Motor neuron (in vitro differentiated cells): ENCODE measurements at regions not wholly inside any gene's neighbourhood (a gene's known extent, or its start where the extent isn't known, plus 50 kb on each side); places are given as distances from the start of the nearest gene placed in this dataset.
A peak's percentile ranks its signal among the peaks of the same experiment; 100 is the strongest.

Source experiments
- ATAC-seq, 8 experiments: fragments of 200-7000 bp; cut with Tn5 transposase; replicated peaks in 6 of 8; 2 replicates each; pipeline ENCODE4 v1.8.0; 2021; ENCODE audit warnings: mild to moderate bottlenecking in 8 of 8, moderate library complexity in 8 of 8
- H3K27ac ChIP-seq, 2 donors: fragments of 250-450 bp; sonication (Bioruptor Pico); 2 replicates each; pipeline ENCODE4 v1.9.0; 2021; ENCODE audit warnings: antibody characterized with exemption in 2 of 2, mild to moderate bottlenecking in 2 of 2, moderate library complexity in 1 of 2
- H3K4me1 ChIP-seq, 2 donors: fragments of 250-450 bp; sonication (Bioruptor Pico); replicated peaks in 1 of 2; 2 replicates each; pipeline ENCODE4 v1.6.1; 2021; ENCODE audit warnings: antibody characterized with exemption in 2 of 2, mild to moderate bottlenecking in 2 of 2, moderate library complexity in 1 of 2
- H3K4me3 ChIP-seq, 5 donors: fragments of 250-450 bp; sonication (Bioruptor Pico); 2 replicates each; pipeline ENCODE4 v1.9.0; 2021; ENCODE audit warnings: antibody characterized with exemption in 5 of 5, mild to moderate bottlenecking in 5 of 5, moderate library complexity in 4 of 5
- WGBS, 10 experiments: fragments of 450-650 bp; shearing (Covaris generic); methylation state at CpG; one replicate each; pipeline ENCODE4 v1.0.0; 2022; 5-methylcytosine and 5-hydroxymethylcytosine counted together
- in situ Hi-C, 9 experiments: fragments of 400-800 bp; cut with MboI; loops; one replicate each; pipeline ENCODE4 v1.15.0; 2021; ENCODE audit warnings: low sequenced_read_pairs in 9 of 9, low pct_unique_long_range_greater_than_20kb in 2 of 9; ENCODE audit not compliant: unreplicated experiment in 9 of 9

- in situ Hi-C loops, result no loop called here
- ATAC-seq, result no peak
- H3K4me1 ChIP-seq, result peaks cover 56 to 63% of the 10 kb centered on the region in 2 donors
- H3K27ac ChIP-seq, result peak overlapping the region in 1 of 2 donors; percentile 98
- H3K4me3 ChIP-seq, result no peak overlapping the region
Measured at GRCh38 chr10:78687626-78688025, 381.1 kb upstream of the ZMIZ1 start.

- in situ Hi-C loops, result no loop called here
- no peak overlapping the region for H3K4me3 ChIP-seq
- 35 to 100% (median 77%) methylated on average over 1 to 4 of the region's 6 CpGs; no CpG with 5 or more reads in 6 of the 10 experiments for WGBS, 10 experiments
- peaks cover 56 to 62% of the 10 kb centered on the region in 2 donors for H3K4me1 ChIP-seq
- ATAC-seq, result peak in 7 of 8 experiments; percentile 8 to 50 (median 22)
- peak overlapping the region; percentile 84 to 98 for H3K27ac ChIP-seq
Measured at GRCh38 chr10:78688230-78688900, 380.4 kb upstream of the ZMIZ1 start.

GRCh38 chr10:78688901-78689583, 379.7 kb upstream of the ZMIZ1 start:
- peaks cover 52 to 55% of the 10 kb centered on the region in 2 donors for H3K4me1 ChIP-seq
- H3K27ac ChIP-seq, result peak overlapping the region; percentile 84 to 98
- peak overlapping the region in 1 of 5 donors; percentile 2 for H3K4me3 ChIP-seq
- 11 to 30% (median 23%) methylated on average over 5 to 9 of the region's 13 CpGs; no CpG with 5 or more reads in 6 of the 10 experiments for WGBS, 10 experiments
- peak; percentile 67 to 92 (median 78) for ATAC-seq
- in situ Hi-C loops, result no loop called here

GRCh38 chr10:78689584-78689935, 379.2 kb upstream of the ZMIZ1 start:
- no peak overlapping the region for H3K4me3 ChIP-seq
- in situ Hi-C loops, result no loop called here
- 20 to 63% (median 53%) methylated on average over 1 to 2 of the region's 2 CpGs; no CpG with 5 or more reads in 5 of the 10 experiments for WGBS, 10 experiments
- peak overlapping the region; percentile 84 to 98 for H3K27ac ChIP-seq
- peaks cover 47 to 50% of the 10 kb centered on the region in 2 donors for H3K4me1 ChIP-seq
- ATAC-seq, result no peak

GRCh38 chr10:78690354-78691111, 378.2 kb upstream of the ZMIZ1 start:
- 83 to 100% (median 100%) methylated on average over 1 to 3 of the region's 3 CpGs; no CpG with 5 or more reads in 4 of the 10 experiments for WGBS, 10 experiments
- peaks cover 37 to 40% of the 10 kb centered on the region in 2 donors for H3K4me1 ChIP-seq
- H3K27ac ChIP-seq, result no peak overlapping the region
- ATAC-seq, result no peak
- no peak overlapping the region for H3K4me3 ChIP-seq
- in situ Hi-C loops, result no loop called here

- Histone ChIP-seq H3K4me3 (no peak overlapping the region), H3K4me1 (peaks cover 32 to 33% of the 10 kb centered on the region in 2 donors), H3K27ac (no peak overlapping the region)
- in situ Hi-C loops, result no loop called here
- WGBS, 10 experiments, result 33 to 100% (median 67%) methylated on average over 1 to 4 of the region's 4 CpGs; no CpG with 5 or more reads in 6 of the 10 experiments
- ATAC-seq, result no peak
Measured at GRCh38 chr10:78691301-78692030, 377.3 kb upstream of the ZMIZ1 start.

- 50 to 100% (median 88%) methylated on average over 1 to 4 of the region's 4 CpGs; no CpG with 5 or more reads in 1 of the 10 experiments for WGBS, 10 experiments
- Histone ChIP-seq H3K27ac (no peak overlapping the region), H3K4me1 (peaks cover 36 to 38% of the 10 kb centered on the region in 2 donors), H3K4me3 (no peak overlapping the region)
- in situ Hi-C loops, result no loop called here
- ATAC-seq, result no peak
Measured at GRCh38 chr10:78692071-78692470, 376.7 kb upstream of the ZMIZ1 start.

GRCh38 chr10:78695846-78696245, 372.9 kb upstream of the ZMIZ1 start:
- H3K27ac ChIP-seq, result no peak overlapping the region

GRCh38 chr10:78696791-78697395, 371.9 kb upstream of the ZMIZ1 start:
- Histone ChIP-seq H3K4me1 (peaks cover 25 to 37% of the 10 kb centered on the region in 2 donors), H3K4me3 (no peak overlapping the region), H3K27ac (peak overlapping the region; percentile 29 to 38)
- 0 to 100% (median 29%) methylated on average over 1 to 2 of the region's 5 CpGs; no CpG with 5 or more reads in 5 of the 10 experiments for WGBS, 10 experiments
- in situ Hi-C loops, result no loop called here
- ATAC-seq, result peak in 5 of 8 experiments; percentile 53 to 92 (median 74)

More at GRCh38 chr10:78695846-78696245, 372.9 kb upstream of the ZMIZ1 start:
- H3K4me3 ChIP-seq, result no peak overlapping the region
- in situ Hi-C loops, result no loop called here
- 67 to 90% (median 87%) methylated on average over 1 to 7 of the region's 7 CpGs; no CpG with 5 or more reads in 3 of the 10 experiments for WGBS, 10 experiments
- no peak for ATAC-seq
- H3K4me1 ChIP-seq, result peaks cover 24 to 36% of the 10 kb centered on the region in 2 donors

- in situ Hi-C loops, result no loop called here
- Histone ChIP-seq H3K4me3 (no peak overlapping the region), H3K27ac (no peak overlapping the region), H3K4me1 (peaks cover 49 to 57% of the 10 kb centered on the region in 2 donors)
- WGBS, 10 experiments, result 67 to 100% (median 100%) methylated on average over 1 to 2 of the region's 3 CpGs; no CpG with 5 or more reads in 1 of the 10 experiments
- ATAC-seq, result no peak
Measured at GRCh38 chr10:78699971-78700370, 368.8 kb upstream of the ZMIZ1 start.

GRCh38 chr10:78700413-78700812, 368.4 kb upstream of the ZMIZ1 start:
- ATAC-seq, result no peak

GRCh38 chr10:78700816-78701520, 367.8 kb upstream of the ZMIZ1 start:
- H3K4me3 ChIP-seq, result no peak overlapping the region
- in situ Hi-C loops, result no loop called here
- H3K4me1 ChIP-seq, result peaks cover 49 to 57% of the 10 kb centered on the region in 2 donors
- 67 to 100% methylated on average over 1 of the region's 2 CpGs; no CpG with 5 or more reads in 8 of the 10 experiments for WGBS, 10 experiments
- ATAC-seq, result no peak
- no peak overlapping the region for H3K27ac ChIP-seq

More at GRCh38 chr10:78700413-78700812, 368.4 kb upstream of the ZMIZ1 start:
- H3K4me3 ChIP-seq, result no peak overlapping the region
- in situ Hi-C loops, result no loop called here
- no peak overlapping the region for H3K27ac ChIP-seq
- H3K4me1 ChIP-seq, result peaks cover 49 to 57% of the 10 kb centered on the region in 2 donors
